K562 (cell line): ENCODE measurements at regions not wholly inside any gene's neighbourhood (a gene's known extent, or its start where the extent isn't known, plus 50 kb on each side); places are given as distances from the start of the nearest gene placed in this dataset.

Experiments
- ARHGAP35 ChIP-seq: fragments of 450-650 bp; IDR thresholded peaks from 2 replicates; pipeline ENCODE4 v1.6.1; 2018; ENCODE audit not compliant: partially characterized antibody
- ATF7 ChIP-seq: fragments of 450-650 bp; IDR thresholded peaks from 2 replicates; pipeline ENCODE4 v1.7.1; 2014; ENCODE audit warnings: mild to moderate bottlenecking, moderate library complexity
- CHD4 ChIP-seq: fragments of 200-600 bp; sonication (generic); IDR thresholded peaks from 3 replicates; pipeline ENCODE4 v1.6.1; 2012; ENCODE audit warnings: low read depth, mild to moderate bottlenecking, mixed read lengths, low read length, inconsistent platforms; ENCODE audit not compliant: insufficient read depth, insufficient replicate concordance, poor library complexity, severe bottlenecking
- COPS2 ChIP-seq: fragments of 450-650 bp; conservative IDR thresholded peaks from 2 replicates; pipeline ENCODE4 v1.6.1; 2016; ENCODE audit warnings: mild to moderate bottlenecking, moderate library complexity
- DACH1 ChIP-seq: fragments of 450-650 bp; IDR thresholded peaks from 2 replicates; pipeline ENCODE4 v1.6.1; 2018; ENCODE audit not compliant: partially characterized antibody
- ELF2 ChIP-seq: fragments of 250-450 bp; sonication (Bioruptor Pico); IDR thresholded peaks from 2 replicates; pipeline ENCODE4 v1.5.0; 2021; ENCODE audit warnings: mild to moderate bottlenecking
- FOS ChIP-seq: IDR thresholded peaks from 3 replicates; pipeline ENCODE4 v1.6.1; 2011; ENCODE audit not compliant: insufficient read length; ENCODE audit errors: extremely low read depth
- GTF2B ChIP-seq: IDR thresholded peaks from 2 replicates; pipeline ENCODE4 v1.6.1; 2011; ENCODE audit not compliant: insufficient read length; ENCODE audit errors: extremely low read depth
- L3MBTL2 ChIP-seq: fragments of 450-650 bp; IDR thresholded peaks from 2 replicates; pipeline ENCODE4 v1.6.1; 2016; ENCODE audit warnings: mild to moderate bottlenecking, moderate library complexity
- MTA2 ChIP-seq: fragments of 450-650 bp; IDR thresholded peaks from 2 replicates; pipeline ENCODE4 v1.6.1; 2016; ENCODE audit warnings: low read depth
- NFE2 ChIP-seq: IDR thresholded peaks from 2 replicates; pipeline ENCODE4 v1.6.1; 2014; ENCODE audit warnings: antibody characterized with exemption, low read depth
- RFX1 ChIP-seq: fragments of 450-650 bp; IDR thresholded peaks from 2 replicates; pipeline ENCODE4 v1.6.1; 2016; ENCODE audit warnings: mild to moderate bottlenecking, moderate library complexity
- RNF2 ChIP-seq: sonication (generic); IDR thresholded peaks from 2 replicates; pipeline ENCODE4 v1.6.1; 2016
- RUNX1 ChIP-seq: sonication (generic); IDR thresholded peaks from 2 replicates; pipeline ENCODE4 v1.6.1; 2016; ENCODE audit warnings: antibody characterized with exemption, low read depth
- SMARCC2 ChIP-seq: fragments of 450-650 bp; IDR thresholded peaks from 2 replicates; pipeline ENCODE4 v1.6.1; 2017; ENCODE audit warnings: antibody characterized with exemption, moderate library complexity, mild to moderate bottlenecking, low read depth
- ZBTB12 ChIP-seq: fragments of 250-450 bp; sonication (Bioruptor Pico); IDR thresholded peaks from 2 replicates; pipeline ENCODE4 v1.4.0; 2020
- ZEB2 ChIP-seq: fragments of 450-650 bp; IDR thresholded peaks from 2 replicates; pipeline ENCODE4 v1.6.1; 2016
- ZFP1 ChIP-seq: fragments of 450-650 bp; formaldehyde crosslinking; IDR thresholded peaks from 2 replicates; pipeline ENCODE4 v1.4.0; 2020; ENCODE audit warnings: mild to moderate bottlenecking, mixed read lengths
- ZKSCAN3 ChIP-seq: fragments of 250-450 bp; sonication (Bioruptor Pico); IDR thresholded peaks from 2 replicates; pipeline ENCODE4 v1.4.0; 2020
- ZNF232 ChIP-seq: sonication (generic); formaldehyde crosslinking; IDR thresholded peaks from 2 replicates; pipeline ENCODE4 v1.8.0; 2022; ENCODE audit warnings: mild to moderate bottlenecking, missing genetic modification reagents
- ZNF75A ChIP-seq: fragments of 450-650 bp; formaldehyde crosslinking; IDR thresholded peaks from 2 replicates; pipeline ENCODE4 v1.4.0; 2020; ENCODE audit warnings: mild to moderate bottlenecking
- TF ChIP-seq, protein P1 (sequence below): sonication (generic); formaldehyde crosslinking; IDR thresholded peaks from 2 replicates; pipeline ENCODE4 v1.5.0; 2020; ENCODE audit warnings: missing genetic modification reagents
- TF ChIP-seq, protein P2 (sequence below), 2 experiments: fragments of 450-650 bp in 1 of 2; sonication (generic) in 1 of 2; formaldehyde crosslinking in 1 of 2; IDR thresholded peaks in 1 of 2; conservative IDR thresholded peaks in 1 of 2; 2 replicates each; pipeline versions ENCODE4 v1.6.1 to v1.8.1; 2016 to 2023; ENCODE audit warnings: mild to moderate bottlenecking in 2 of 2, moderate library complexity in 2 of 2, inconsistent platforms in 1 of 2, missing genetic modification reagents in 1 of 2
- TF ChIP-seq, protein P3 (sequence below): sonication (generic); formaldehyde crosslinking; IDR thresholded peaks from 2 replicates; pipeline ENCODE4 v1.8.1; 2023; ENCODE audit warnings: mild to moderate bottlenecking, missing genetic modification reagents
- TF ChIP-seq, protein P4 (sequence below): fragments of 450-650 bp; IDR thresholded peaks from 2 replicates; pipeline ENCODE4 v1.6.1; 2016

DNA sequence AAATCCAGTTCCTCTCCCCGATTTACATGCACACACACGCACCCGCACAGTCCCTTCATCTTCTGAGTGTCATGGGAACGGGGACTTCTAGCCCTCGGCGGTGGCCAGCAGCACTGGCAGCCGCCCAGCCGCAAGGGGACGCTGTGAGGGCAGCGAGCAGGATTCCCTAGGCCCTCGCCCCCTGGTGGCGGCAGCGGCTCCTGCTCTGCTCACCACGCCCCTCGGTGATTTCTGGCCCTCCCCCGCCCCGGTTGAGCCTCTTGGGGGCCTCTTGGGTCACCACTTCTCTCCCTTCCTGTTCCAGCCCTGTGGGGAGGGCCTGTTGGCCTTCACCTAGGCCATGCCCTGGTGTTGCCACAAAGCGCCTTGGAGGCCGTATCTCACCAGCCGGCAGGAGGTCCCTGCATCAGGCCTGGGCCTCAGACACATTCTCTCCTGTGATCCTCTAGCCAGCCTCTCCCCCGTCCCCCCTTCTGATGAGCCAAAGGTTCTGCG lies 75.2 kb upstream of the KSR1 start (continued):
- TF ChIP-seq ZFP1 (CRISPR knock-in tag) (no peak), SMARCC2 (no peak), ATF7 (peak; percentile 82), L3MBTL2 (peak; percentile 47), RNF2 (peak; percentile 78), DACH1 (peak; percentile 27), GTF2B (no peak), ZEB2 (no peak), RUNX1 (peak; percentile 80; the same call in 1 of the 2 replicates), COPS2 (no peak), ZKSCAN3 (CRISPR knock-in tag) (no peak), ZNF232 (CRISPR knock-in tag) (no peak), ARHGAP35 (no peak), MTA2 (no peak), NFE2 (peak; percentile 43; the same call in 1 of the 2 replicates), ZBTB12 (CRISPR knock-in tag) (no peak), ELF2 (CRISPR knock-in tag) (0 out of 2 replicates have a peak, but pooled peaks have one; percentile 24), ZNF75A (CRISPR knock-in tag) (no peak), RFX1 (peak; percentile 82), FOS (no peak), CHD4 (no peak)
- TF ChIP-seq, protein P1, sequence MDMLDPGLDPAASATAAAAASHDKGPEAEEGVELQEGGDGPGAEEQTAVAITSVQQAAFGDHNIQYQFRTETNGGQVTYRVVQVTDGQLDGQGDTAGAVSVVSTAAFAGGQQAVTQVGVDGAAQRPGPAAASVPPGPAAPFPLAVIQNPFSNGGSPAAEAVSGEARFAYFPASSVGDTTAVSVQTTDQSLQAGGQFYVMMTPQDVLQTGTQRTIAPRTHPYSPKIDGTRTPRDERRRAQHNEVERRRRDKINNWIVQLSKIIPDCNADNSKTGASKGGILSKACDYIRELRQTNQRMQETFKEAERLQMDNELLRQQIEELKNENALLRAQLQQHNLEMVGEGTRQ (CRISPR knock-in tag), result no peak
- TF ChIP-seq, protein P2, sequence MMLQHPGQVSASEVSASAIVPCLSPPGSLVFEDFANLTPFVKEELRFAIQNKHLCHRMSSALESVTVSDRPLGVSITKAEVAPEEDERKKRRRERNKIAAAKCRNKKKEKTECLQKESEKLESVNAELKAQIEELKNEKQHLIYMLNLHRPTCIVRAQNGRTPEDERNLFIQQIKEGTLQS (IDR thresholded peaks at IDR 0.05), result no peak; the same call in 1 of the 2 replicates
- TF ChIP-seq, protein P2 (CRISPR knock-in tag; conservative IDR thresholded peaks at IDR 0.05), result 0 out of 2 replicates have a peak, but pooled peaks have one; percentile 21
- TF ChIP-seq, protein P3, sequence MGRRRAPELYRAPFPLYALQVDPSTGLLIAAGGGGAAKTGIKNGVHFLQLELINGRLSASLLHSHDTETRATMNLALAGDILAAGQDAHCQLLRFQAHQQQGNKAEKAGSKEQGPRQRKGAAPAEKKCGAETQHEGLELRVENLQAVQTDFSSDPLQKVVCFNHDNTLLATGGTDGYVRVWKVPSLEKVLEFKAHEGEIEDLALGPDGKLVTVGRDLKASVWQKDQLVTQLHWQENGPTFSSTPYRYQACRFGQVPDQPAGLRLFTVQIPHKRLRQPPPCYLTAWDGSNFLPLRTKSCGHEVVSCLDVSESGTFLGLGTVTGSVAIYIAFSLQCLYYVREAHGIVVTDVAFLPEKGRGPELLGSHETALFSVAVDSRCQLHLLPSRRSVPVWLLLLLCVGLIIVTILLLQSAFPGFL (CRISPR knock-in tag), result no peak
- TF ChIP-seq, protein P4, sequence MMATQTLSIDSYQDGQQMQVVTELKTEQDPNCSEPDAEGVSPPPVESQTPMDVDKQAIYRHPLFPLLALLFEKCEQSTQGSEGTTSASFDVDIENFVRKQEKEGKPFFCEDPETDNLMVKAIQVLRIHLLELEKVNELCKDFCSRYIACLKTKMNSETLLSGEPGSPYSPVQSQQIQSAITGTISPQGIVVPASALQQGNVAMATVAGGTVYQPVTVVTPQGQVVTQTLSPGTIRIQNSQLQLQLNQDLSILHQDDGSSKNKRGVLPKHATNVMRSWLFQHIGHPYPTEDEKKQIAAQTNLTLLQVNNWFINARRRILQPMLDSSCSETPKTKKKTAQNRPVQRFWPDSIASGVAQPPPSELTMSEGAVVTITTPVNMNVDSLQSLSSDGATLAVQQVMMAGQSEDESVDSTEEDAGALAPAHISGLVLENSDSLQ, result no peak
